Panc1 (cell line): ENCODE measurements at regions not wholly inside any gene's neighbourhood (a gene's known extent, or its start where the extent isn't known, plus 50 kb on each side); places are given as distances from the start of the nearest gene placed in this dataset.

Experiments
- ATAC-seq: fragments of 200-7000 bp; cut with Tn5 transposase; 2 replicates; pipeline ENCODE4 v1.9.1; 2020; ENCODE audit warnings: mild to moderate bottlenecking, moderate library complexity
- BruUV-seq: library from RNA; stranded (reverse); fragments of 400-500 nt; replicated peaks from 2 replicates; lab custom pipeline; 2021; lab: Mats Ljungman, UMichigan
- CTCF ChIA-PET: fragments of 300-600 bp; sonication (Branson Sonifier 250); formaldehyde crosslinking; loops from one replicate; lab custom pipeline; 2022; ENCODE audit warnings: antibody characterized with exemption; lab: Charles Lee
- POLR2A ChIA-PET: fragments of 300-600 bp; sonication (Branson Sonifier 250); formaldehyde crosslinking; loops from one replicate; lab custom pipeline; 2022; ENCODE audit warnings: antibody characterized with exemption; lab: Charles Lee
- DNase-seq: peaks from one replicate; pipeline ENCODE4 v3.0.0-alpha.2; 2010; ENCODE audit warnings: low read depth, low spot score
- H3K27ac ChIP-seq: 2 replicates; pipeline ENCODE4 v1.5.1; 2011; ENCODE audit warnings: mild to moderate bottlenecking, low read length, inconsistent platforms
- H3K27me3 ChIP-seq: fragments of 200-500 bp; sonication (Bioruptor generic); 2 replicates; pipeline ENCODE4 v1.6.0; 2014; ENCODE audit warnings: low read length, inconsistent platforms; ENCODE audit not compliant: control insufficient read depth, insufficient read depth
- H3K36me3 ChIP-seq: fragments of 200-500 bp; sonication (Bioruptor generic); 2 replicates; pipeline ENCODE4 v1.5.1; 2014; ENCODE audit warnings: inconsistent platforms, mild to moderate bottlenecking, low read length, moderate library complexity; ENCODE audit not compliant: control insufficient read depth, insufficient read depth
- H3K4me1 ChIP-seq: 2 replicates; pipeline ENCODE4 v1.5.1; 2011; ENCODE audit warnings: inconsistent platforms, mild to moderate bottlenecking, low read length, moderate library complexity; ENCODE audit not compliant: control insufficient read depth, insufficient read depth
- H3K4me3 ChIP-seq, 2 experiments: 2 replicates each; pipeline ENCODE4 v1.5.1; 2011 to 2012; ENCODE audit warnings: low read depth in 2 of 2, low read length in 2 of 2, mild to moderate bottlenecking in 2 of 2, inconsistent platforms in 1 of 2, moderate library complexity in 1 of 2
- H3K9me3 ChIP-seq: fragments of 200-500 bp; sonication (Bioruptor generic); 2 replicates; pipeline ENCODE4 v1.5.1; 2014; ENCODE audit warnings: low read depth, mild to moderate bottlenecking, inconsistent platforms, low read length, moderate library complexity; ENCODE audit not compliant: control insufficient read depth, insufficient read depth
- POLR2AphosphoS5 ChIP-seq: IDR thresholded peaks from 2 replicates; pipeline ENCODE4 v1.6.1; 2012; ENCODE audit warnings: mild to moderate bottlenecking, low read depth, low read length, moderate library complexity
- SIN3A ChIP-seq: IDR thresholded peaks from 2 replicates; pipeline ENCODE4 v1.6.1; 2012; ENCODE audit warnings: low read depth, mild to moderate bottlenecking, low read length, moderate library complexity, borderline replicate concordance; ENCODE audit not compliant: insufficient read depth
- TCF7L2 ChIP-seq: IDR thresholded peaks from 2 replicates; pipeline ENCODE4 v1.6.1; 2011; ENCODE audit warnings: mild to moderate bottlenecking, low read depth, low read length, inconsistent platforms
- in situ Hi-C: cut with HindIII; loops from 2 replicates; pipeline ENCODE4 v1.10.0; 2016; ENCODE audit warnings: low sequenced_read_pairs, low pct_unique_long_range_greater_than_20kb
- intact Hi-C: fragments of 100-400 bp; cut with micrococcal nuclease; formaldehyde crosslinking; loops from one replicate; pipeline ENCODE4 v1.10.0; 2022; ENCODE audit not compliant: unreplicated experiment
- TF ChIP-seq, protein P1 (sequence below): fragments of 450-650 bp; IDR thresholded peaks from 2 replicates; pipeline ENCODE4 v1.5.1; 2017; ENCODE audit warnings: mild to moderate bottlenecking
- TF ChIP-seq, protein P2 (sequence below), 2 experiments: IDR thresholded peaks; 2 replicates each; pipeline ENCODE4 v1.6.1; 2011 to 2012; ENCODE audit warnings: low read depth in 2 of 2, control low read depth in 1 of 2, low read length in 1 of 2, mild to moderate bottlenecking in 1 of 2, moderate library complexity in 1 of 2; ENCODE audit not compliant: insufficient read depth in 1 of 2

DNA sequence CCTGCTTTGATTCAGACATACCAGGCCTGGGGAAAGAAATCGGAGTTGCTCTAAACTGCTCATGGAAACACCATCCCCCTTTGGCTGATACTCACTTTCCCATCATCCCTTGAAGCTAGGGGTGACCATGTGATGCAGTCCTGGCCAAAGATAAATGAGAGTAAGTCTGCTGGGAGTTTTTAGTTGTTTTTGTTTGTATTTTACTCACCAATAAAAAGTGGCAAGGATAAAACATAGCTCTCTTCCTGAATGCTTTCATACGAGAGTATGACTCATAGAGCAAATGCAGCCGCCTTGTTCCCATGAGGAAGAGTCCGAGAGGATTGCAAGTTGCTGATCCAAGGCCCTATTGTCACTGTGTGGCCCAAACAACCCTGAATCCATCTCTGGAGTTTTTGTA is 126.4 kb upstream of the TMEM132C start:
- H3K27me3 ChIP-seq, result no peaks in the 10 kb centered on the region
- intact Hi-C loops, result no loop called here
- DNase-seq (no peak), ATAC-seq (no peak)
- no peaks in the 10 kb centered on the region for H3K4me1 ChIP-seq
- no peaks in the 10 kb centered on the region for H3K9me3 ChIP-seq
- BruUV-seq, result no TSS peak
- H3K36me3 ChIP-seq, result no peaks in the 10 kb centered on the region
- ChIA-PET POLR2A (interaction anchor here (0.6 kb wide), 1 partner anchor 743 kb away, joined by 9 read pairs; no protein-coding TSS in a partner anchor), CTCF (no interaction called here)
- in situ Hi-C loops, result no loop called here
- H3K4me3 ChIP-seq, result no peak overlapping the region
- TF ChIP-seq, protein P1, sequence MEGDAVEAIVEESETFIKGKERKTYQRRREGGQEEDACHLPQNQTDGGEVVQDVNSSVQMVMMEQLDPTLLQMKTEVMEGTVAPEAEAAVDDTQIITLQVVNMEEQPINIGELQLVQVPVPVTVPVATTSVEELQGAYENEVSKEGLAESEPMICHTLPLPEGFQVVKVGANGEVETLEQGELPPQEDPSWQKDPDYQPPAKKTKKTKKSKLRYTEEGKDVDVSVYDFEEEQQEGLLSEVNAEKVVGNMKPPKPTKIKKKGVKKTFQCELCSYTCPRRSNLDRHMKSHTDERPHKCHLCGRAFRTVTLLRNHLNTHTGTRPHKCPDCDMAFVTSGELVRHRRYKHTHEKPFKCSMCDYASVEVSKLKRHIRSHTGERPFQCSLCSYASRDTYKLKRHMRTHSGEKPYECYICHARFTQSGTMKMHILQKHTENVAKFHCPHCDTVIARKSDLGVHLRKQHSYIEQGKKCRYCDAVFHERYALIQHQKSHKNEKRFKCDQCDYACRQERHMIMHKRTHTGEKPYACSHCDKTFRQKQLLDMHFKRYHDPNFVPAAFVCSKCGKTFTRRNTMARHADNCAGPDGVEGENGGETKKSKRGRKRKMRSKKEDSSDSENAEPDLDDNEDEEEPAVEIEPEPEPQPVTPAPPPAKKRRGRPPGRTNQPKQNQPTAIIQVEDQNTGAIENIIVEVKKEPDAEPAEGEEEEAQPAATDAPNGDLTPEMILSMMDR, result no peak
- TF ChIP-seq, protein P2, sequence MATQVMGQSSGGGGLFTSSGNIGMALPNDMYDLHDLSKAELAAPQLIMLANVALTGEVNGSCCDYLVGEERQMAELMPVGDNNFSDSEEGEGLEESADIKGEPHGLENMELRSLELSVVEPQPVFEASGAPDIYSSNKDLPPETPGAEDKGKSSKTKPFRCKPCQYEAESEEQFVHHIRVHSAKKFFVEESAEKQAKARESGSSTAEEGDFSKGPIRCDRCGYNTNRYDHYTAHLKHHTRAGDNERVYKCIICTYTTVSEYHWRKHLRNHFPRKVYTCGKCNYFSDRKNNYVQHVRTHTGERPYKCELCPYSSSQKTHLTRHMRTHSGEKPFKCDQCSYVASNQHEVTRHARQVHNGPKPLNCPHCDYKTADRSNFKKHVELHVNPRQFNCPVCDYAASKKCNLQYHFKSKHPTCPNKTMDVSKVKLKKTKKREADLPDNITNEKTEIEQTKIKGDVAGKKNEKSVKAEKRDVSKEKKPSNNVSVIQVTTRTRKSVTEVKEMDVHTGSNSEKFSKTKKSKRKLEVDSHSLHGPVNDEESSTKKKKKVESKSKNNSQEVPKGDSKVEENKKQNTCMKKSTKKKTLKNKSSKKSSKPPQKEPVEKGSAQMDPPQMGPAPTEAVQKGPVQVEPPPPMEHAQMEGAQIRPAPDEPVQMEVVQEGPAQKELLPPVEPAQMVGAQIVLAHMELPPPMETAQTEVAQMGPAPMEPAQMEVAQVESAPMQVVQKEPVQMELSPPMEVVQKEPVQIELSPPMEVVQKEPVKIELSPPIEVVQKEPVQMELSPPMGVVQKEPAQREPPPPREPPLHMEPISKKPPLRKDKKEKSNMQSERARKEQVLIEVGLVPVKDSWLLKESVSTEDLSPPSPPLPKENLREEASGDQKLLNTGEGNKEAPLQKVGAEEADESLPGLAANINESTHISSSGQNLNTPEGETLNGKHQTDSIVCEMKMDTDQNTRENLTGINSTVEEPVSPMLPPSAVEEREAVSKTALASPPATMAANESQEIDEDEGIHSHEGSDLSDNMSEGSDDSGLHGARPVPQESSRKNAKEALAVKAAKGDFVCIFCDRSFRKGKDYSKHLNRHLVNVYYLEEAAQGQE (IDR thresholded peaks at IDR 0.05; ENCODE audit: insufficient read depth in 1 of 2, low read depth in 2 of 2, low read length in 1 of 2), result no peak
- TF ChIP-seq POLR2AphosphoS5 (no peak), SIN3A (no peak), TCF7L2 (no peak)
- no peak overlapping the region for H3K27ac ChIP-seq

DNA sequence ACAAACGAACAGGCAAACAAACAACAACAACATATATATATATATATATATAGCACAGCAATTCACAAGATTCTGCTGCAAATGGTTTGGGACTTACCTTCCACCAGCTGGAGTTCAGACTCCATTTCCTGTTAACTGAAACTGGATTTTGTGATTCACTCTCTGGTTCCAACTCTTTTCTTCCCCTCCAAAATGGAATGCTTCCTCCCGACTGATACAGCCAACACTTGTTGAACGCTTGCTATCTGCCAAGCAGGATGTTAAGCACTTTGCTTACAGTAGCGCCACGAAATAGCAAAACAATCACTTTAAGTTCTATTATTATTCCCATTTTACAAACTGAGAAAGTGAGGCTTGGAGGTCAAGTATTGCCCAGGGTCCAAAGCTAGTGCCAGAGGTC is 116.0 kb upstream of the TMEM132C start:
- ATAC-seq (no peak), DNase-seq (no peak)
- in situ Hi-C loops (no loop called here), intact Hi-C loops (no loop called here)
- Histone ChIP-seq H3K4me1 (no peaks in the 10 kb centered on the region), H3K27me3 (no peaks in the 10 kb centered on the region), H3K9me3 (no peaks in the 10 kb centered on the region), H3K36me3 (no peaks in the 10 kb centered on the region), H3K4me3 (no peak overlapping the region), H3K27ac (no peak overlapping the region)
- TF ChIP-seq, protein P1, result no peak
- TF ChIP-seq SIN3A (no peak), POLR2AphosphoS5 (no peak), TCF7L2 (no peak)
- TF ChIP-seq, protein P2 (IDR thresholded peaks at IDR 0.05; ENCODE audit: insufficient read depth in 1 of 2, low read depth in 2 of 2, low read length in 1 of 2), result no peak
- BruUV-seq, result no TSS peak
- CTCF ChIA-PET, result interaction anchor here (0.5 kb wide), 1 partner anchor 433 kb away, joined by 3 read pairs; no protein-coding TSS in a partner anchor
- POLR2A ChIA-PET, result no interaction called here
